NCI-H82 treated with DMSO at 0.1 percent for 48 hours (cell line): ENCODE measurements at regions not wholly inside any gene's neighbourhood (a gene's known extent, or its start where the extent isn't known, plus 50 kb on each side); places are given as distances from the start of the nearest gene placed in this dataset.
"Not testable (repeated sequence)": the region's sequence is repeated elsewhere in the genome, so short reads cannot be mapped to it uniquely, and the experiment has no call there.

Experiments used
- DNase-seq: peaks from one replicate; lab custom pipeline; 2025; ENCODE audit not compliant: unreplicated experiment; lab: John Stamatoyannopoulos, UW

- DNase-seq: no peak
Observed at GRCh38 chr6:163739408-163739725, 324.8 kb downstream of the QKI start.

DNA sequence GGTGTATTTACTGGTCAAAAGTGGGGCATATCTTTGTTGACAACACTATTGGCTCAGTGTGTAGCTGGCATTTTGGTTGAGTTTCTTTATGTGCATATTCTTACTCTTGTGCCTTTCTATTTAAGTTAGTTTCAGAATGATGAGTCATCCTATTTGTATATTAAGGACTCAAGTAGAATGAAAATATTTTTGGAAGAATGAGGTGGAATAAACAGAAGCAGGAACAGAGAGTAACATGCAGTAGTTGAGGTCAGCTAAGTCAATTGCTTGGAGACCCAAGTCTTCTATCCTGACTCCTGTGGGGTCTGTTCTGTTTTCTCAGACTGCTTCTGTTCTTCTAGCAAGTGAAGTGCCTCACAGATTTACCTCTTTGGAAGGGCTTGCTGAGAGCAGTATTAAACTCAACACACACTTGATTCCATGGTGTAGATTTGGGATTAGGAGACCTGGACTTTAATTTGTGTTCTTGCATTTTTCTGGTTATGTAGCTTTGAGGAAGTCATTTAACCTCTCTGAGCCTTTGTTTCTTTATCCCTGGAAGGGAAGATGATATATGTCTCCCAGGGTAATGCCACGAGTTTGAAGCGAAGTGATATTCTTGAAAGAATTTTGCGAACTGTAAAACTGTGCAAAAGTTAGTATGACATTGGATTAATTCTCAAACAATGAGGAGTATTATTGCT, 324.3 kb downstream of the QKI start:
- no peak for DNase-seq

DNA sequence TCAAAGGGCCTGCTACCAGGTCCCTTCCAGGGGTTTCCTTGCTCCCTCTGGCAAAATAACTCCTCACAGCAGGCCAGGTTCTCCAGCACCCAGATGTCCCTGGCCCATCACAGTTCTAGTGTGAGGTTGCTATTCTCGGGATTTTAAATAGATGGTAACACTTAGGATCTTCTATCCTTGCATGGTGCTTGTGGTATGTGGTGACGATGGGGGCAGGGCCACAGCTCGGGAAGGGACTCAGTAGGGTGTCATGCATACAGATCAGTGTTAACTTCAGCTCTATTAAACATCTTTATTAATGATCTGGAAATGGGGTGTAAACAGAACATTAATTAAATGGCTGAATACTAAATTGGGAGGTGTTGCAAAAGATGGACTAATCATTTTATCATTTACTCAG, 323.8 kb downstream of the QKI start:
- no peak for DNase-seq

DNA sequence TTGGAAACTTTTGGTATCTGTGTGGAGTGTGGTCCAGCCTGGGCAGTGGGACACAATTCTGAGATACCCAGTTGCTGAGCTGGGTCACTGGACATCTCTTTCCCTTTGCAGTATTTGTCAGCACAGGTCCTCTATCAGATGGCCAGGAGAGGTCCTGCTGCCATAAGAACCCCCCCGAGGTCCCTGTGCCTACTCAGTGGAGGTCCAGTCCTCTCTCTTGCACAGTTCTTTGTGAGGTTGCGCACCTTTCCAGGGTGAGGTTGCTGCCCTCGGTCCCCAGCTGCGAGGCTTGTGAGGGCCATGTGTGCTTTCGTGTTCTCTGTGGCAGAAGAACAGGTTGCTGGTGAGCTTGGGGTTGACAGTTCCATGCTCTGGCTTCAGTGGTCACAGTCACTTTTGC, 320.6 kb downstream of the QKI start:
- DNase-seq: no peak

GRCh38 chr6:163733061-163733460, 318.5 kb downstream of the QKI start:
- DNase-seq: no peak

GRCh38 chr6:163732479-163732878, 318.0 kb downstream of the QKI start:
- no peak for DNase-seq

DNA sequence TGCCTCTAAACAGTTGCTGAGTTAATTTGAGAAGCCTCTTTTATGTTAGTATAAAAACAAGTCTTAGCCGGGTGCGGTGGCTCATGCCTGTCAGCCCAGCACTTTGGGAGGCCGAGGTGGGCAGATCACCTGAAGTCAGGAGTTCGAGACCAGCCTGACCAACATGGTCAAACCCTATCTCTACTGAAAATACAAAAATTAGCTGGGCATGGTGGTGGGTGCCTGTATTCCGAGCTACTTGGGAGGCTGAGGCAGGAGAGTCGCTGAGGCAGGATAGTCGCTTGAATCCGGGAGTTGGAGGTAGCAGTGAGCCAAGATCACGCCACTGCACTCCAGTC, 317.5 kb downstream of the QKI start:
- not testable (repeated sequence) for DNase-seq

DNA sequence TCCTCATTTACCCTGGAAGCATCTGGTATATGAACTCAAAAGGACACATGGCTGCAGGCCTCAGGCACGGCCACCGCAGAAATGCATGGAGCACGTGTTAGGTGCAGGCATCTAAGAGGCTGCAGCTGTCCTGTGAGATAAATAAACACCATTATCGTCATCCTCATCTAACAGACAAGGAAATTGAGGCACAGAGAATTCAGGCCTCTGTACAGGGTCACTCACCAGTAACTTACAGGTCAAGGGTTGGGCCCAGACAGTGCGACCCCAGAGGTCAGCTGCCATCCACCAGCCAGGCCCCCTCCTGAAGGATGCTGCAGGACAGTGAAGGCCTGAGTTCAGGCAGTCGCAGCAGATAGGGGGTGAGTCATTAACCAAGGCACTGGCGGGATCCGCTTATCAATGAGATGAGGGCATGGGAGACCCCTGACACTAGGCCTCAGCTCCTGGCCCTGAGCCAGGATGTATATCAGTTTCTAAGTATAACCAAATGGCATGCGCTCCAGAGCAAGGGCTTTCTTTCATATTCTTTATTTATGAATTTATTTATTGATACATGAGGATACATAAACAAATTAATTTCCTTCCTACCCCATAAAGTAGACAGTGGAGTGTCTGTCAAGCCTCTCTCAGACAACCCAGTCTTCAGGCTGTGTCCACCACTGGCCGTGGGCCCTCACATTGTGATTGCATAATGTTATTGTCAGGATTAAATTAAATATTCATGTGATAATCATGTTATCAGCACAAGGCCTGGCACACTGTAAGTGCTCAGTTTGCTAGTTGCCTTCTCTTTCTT, 316.9 kb downstream of the QKI start:
- no peak for DNase-seq

- DNase-seq: no peak
Observed at GRCh38 chr6:163730246-163731210, 316.0 kb downstream of the QKI start.

DNA sequence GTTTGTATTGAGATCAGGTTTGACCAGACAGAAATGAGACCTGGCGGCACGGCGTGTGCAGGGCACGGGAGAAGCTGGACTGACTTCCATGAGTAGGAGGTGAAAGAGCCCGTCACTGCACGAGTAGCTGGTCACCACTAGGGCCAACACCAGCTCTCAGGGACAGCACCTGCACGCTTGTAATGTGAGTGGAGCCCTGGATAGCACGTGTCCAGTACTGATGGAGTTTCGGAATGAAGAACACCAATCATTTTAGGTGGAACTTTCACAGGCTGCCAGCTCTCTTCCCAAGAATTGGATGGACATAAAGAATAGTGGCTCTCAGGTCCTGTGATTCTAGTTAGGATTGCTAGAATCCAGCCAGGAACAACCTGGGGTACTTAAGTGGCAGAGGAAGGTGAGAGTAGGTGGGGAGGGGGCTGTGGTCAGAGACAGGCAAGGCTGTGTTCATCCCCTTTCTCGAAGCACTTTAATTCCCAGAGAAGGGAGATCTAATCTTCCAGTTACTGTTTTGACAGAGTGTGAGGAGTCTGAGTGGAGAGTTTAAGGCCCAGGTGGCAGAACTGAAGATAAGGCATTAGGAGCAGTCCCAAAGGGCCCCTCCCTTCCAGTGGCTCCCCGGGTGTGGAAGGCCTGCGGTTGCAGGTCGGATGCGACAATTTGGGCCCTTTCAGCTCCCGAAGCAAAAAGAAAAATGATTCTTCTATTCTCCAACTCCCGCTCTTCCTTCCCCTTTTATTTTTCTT, 314.8 kb downstream of the QKI start:
- no peak for DNase-seq

- no peak for DNase-seq
Observed at GRCh38 chr6:163728442-163729126, 314.1 kb downstream of the QKI start.

DNA sequence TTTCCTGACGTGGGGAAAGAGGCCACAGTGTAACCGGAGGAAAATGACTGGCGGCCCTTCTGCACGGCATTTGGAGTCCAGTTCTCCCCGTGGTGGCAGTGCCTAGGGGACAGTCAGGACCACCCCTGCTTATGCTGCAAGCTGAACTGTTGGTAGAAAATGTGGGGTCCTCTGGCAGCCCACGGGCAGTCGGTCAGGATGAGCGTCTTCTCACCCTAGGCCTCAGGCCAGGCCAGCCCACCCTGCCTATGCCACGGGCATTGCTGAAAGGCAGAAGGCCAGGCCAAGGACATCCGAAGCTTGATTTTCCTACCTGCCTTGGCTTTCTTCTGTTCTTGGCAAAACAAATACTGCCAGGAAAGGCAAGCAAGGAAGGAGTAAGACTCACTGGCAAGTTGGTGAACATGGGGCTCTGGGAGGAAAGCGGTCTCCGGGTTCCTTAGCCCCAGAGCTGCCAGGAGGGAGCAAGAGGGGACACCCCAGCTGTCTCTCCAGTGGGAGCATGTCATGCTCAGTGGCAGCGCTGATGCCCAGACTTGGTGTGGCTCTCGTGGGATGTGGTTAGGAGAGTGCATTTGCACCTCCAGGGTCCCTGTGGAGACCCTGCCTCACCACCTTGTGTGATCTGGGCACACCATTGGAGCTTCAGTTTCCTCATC, 311.6 kb downstream of the QKI start:
- no peak for DNase-seq

DNA sequence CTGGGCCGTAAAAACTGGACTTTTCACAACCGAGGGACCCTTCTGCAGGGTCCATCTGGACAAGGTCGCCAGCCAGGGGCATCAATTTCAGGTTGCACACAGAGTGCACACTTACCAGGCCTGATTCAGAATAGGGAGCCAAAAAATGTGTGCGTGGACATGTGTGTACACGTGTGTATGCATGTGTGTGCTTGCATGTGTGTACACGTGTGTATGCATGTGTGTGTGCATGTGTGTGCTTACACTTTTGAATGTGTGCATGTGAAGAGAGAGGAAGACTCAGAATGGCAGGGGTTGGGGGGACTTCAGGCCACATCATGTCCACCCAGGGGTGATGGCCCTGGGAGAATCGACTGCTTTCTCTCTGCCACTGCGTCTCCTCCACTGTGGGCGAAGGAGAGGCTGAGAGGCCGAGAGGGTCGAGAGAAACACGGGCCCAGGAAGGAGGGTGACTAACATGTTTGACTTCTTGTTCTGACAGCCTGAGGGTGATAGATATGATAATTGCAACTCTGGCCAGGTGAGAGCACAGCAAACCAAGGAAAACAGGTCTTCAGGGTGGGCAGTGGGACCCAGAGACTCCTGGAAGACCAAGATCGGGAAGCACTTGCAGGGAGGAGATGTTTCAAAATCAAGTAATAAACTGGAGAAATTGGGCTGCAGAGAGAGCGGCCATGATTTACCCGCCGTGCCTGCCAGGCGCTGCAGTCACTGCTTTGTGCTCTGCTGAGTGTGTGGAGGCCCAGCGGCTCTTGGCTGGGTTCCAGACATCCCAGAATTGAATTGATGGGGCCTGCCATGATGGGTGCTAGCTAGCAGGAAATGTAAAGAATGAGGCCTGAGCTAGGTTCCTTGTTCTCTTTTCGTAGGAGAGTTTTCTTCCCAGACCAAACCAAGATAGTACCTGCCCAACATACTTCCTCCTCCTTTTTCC, 310.8 kb downstream of the QKI start:
- DNase-seq: no peak

GRCh38 chr6:163724196-163724595, 309.7 kb downstream of the QKI start:
- DNase-seq: no peak

DNA sequence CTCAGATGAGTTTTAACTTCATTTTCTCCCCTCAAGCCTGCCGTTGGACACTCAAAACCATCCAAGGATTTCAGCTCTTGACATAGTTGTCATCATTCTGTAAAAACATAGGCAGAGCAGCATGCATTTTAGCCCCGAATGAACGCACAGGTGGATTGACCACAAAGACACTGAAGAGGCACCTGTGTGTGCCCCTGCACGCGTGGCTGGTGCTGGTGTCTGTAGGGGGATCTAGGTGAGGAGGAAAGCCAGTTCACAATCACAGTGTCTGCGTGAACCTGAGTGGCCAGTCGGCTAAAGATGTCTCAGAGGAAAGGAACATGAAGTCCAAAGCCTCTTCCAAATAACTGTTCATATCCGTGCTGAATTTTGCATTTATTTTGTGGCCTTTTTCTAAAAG, 309.2 kb downstream of the QKI start:
- no peak for DNase-seq

- no peak for DNase-seq
Observed at GRCh38 chr6:163721922-163722692, 307.6 kb downstream of the QKI start.

- no peak for DNase-seq
Observed at GRCh38 chr6:163721435-163721834, 306.9 kb downstream of the QKI start.
